Body of pancreas (tissue), 4 donors: ENCODE measurements at regions not wholly inside any gene's neighbourhood (a gene's known extent, or its start where the extent isn't known, plus 50 kb on each side); places are given as distances from the start of the nearest gene placed in this dataset.

Source experiments
- ATAC-seq: fragments of 150-250 bp; one replicate; pipeline ENCODE4 v1.9.1; 2016
- DNase-seq, 4 donors: peaks; one replicate each; pipeline ENCODE4 v3.0.0-alpha.2; 2019
- H3K27ac ChIP-seq, 4 donors: fragments of 200-600 bp; sonication (generic); 1 replicate in 3 of 4; 2 replicates in 1 of 4; pipeline versions ENCODE4 v1.5.1 to v1.6.1; 2016 to 2019; ENCODE audit warnings: mild to moderate bottlenecking in 1 of 4, mixed read lengths in 1 of 4, moderate library complexity in 1 of 4
- H3K27me3 ChIP-seq, 2 donors: fragments of 200-600 bp; sonication (generic); one replicate each; pipeline ENCODE4 v1.6.0; 2016; ENCODE audit warnings: mild to moderate bottlenecking in 1 of 2
- H3K36me3 ChIP-seq, 2 donors: fragments of 200-600 bp; sonication (generic); replicated peaks in 1 of 2; 2 replicates each; pipeline ENCODE4 v1.5.1; 2016; ENCODE audit warnings: low read depth in 2 of 2; ENCODE audit not compliant: insufficient read depth in 1 of 2
- H3K4me1 ChIP-seq: fragments of 200-600 bp; sonication (generic); one replicate; pipeline ENCODE4 v1.6.0; 2016
- H3K4me3 ChIP-seq, 2 donors: fragments of 200-600 bp; sonication (generic); 1 replicate in 1 of 2; 2 replicates in 1 of 2; pipeline ENCODE4 v1.5.1; 2016 to 2019
- H3K9me3 ChIP-seq, 3 donors: fragments of 200-600 bp; sonication (generic); 1 replicate in 2 of 3; 2 replicates in 1 of 3; pipeline ENCODE4 v1.5.1; 2016
- POLR2A ChIP-seq, 3 donors: fragments of 450-650 bp; IDR thresholded peaks; one replicate each; pipeline ENCODE4 v1.6.1; 2016; ENCODE audit warnings: antibody characterized with exemption in 3 of 3, mild to moderate bottlenecking in 2 of 3
- WGBS, 2 donors: methylation state at CpG; one replicate each; pipeline ENCODE4 v1.1.5; 2017; 5-methylcytosine and 5-hydroxymethylcytosine counted together
- intact Hi-C: fragments of 100-400 bp; cut with DNase I; formaldehyde crosslinking; loops from one replicate; pipeline ENCODE4 v1.15.1; 2023
- TF ChIP-seq, protein P1 (sequence below), 7 experiments: fragments of 450-650 bp in 4 of 7; fragments of 200-600 bp in 3 of 7; sonication (generic) in 3 of 7; IDR thresholded peaks; one replicate each; pipeline ENCODE4 v1.5.1; 2016 to 2019; ENCODE audit warnings: antibody characterized with exemption in 7 of 7

DNA sequence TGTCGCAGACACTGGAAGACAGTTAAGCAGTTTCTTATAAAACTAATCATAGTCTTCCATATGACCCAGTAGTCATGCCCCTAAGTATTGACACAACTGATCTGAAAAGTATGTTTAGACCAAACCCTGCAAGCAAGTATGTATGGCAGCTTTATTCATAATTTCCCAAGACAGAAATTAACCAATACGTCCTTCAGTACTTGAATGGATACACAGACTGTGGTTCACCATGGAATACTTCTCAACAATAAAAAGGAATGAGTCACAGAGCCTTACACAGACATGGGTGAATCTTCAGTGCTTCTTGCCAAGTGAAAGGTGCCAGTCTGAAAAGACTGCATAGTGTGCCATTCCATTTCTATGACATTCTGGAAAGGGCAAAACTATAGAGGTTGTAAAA, 50.2 kb upstream of the AKR1E2 start:
- intact Hi-C loops: loop anchor here (10.0 kb wide), 1 partner anchor 261 kb away; no protein-coding TSS in a partner anchor
- no peak for TF ChIP-seq POLR2A (IDR thresholded peaks at IDR 0.05)
- TF ChIP-seq, protein P1, sequence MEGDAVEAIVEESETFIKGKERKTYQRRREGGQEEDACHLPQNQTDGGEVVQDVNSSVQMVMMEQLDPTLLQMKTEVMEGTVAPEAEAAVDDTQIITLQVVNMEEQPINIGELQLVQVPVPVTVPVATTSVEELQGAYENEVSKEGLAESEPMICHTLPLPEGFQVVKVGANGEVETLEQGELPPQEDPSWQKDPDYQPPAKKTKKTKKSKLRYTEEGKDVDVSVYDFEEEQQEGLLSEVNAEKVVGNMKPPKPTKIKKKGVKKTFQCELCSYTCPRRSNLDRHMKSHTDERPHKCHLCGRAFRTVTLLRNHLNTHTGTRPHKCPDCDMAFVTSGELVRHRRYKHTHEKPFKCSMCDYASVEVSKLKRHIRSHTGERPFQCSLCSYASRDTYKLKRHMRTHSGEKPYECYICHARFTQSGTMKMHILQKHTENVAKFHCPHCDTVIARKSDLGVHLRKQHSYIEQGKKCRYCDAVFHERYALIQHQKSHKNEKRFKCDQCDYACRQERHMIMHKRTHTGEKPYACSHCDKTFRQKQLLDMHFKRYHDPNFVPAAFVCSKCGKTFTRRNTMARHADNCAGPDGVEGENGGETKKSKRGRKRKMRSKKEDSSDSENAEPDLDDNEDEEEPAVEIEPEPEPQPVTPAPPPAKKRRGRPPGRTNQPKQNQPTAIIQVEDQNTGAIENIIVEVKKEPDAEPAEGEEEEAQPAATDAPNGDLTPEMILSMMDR (IDR thresholded peaks at IDR 0.05): no peak
- Histone ChIP-seq H3K27ac (no peak overlapping the region), H3K36me3 (no peaks in the 10 kb centered on the region), H3K27me3 (no peaks in the 10 kb centered on the region), H3K4me1 (no peaks in the 10 kb centered on the region), H3K4me3 (no peak overlapping the region), H3K9me3 (no peaks in the 10 kb centered on the region)
- WGBS, 2 donors: 85 to 100% methylated on average over 2 of the region's 2 CpGs
- DNase-seq: no peak
- no peak for ATAC-seq

DNA sequence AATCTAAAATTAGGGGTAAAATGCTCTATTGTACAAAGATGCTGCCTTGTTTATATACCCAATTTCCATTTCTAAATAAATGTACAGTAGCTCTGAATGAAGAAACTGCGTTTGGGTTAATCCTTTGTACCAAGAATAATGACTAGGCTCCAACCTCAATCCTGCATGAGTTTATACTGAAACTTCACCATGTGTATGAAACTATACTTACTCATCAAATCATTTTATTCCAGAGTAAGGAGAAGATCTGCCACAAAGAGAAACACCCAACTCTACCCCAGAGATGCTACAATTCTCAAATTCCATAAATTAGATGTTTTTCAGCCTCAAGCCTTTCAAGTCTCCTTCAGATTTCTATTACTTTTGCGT, 53.8 kb upstream of the AKR1E2 start:
- 62% methylated on average over 2 of the region's 2 CpGs for WGBS, 2 donors
- intact Hi-C loops: loop anchor here (10.0 kb wide), 1 partner anchor 257 kb away; no protein-coding TSS in a partner anchor

DNA sequence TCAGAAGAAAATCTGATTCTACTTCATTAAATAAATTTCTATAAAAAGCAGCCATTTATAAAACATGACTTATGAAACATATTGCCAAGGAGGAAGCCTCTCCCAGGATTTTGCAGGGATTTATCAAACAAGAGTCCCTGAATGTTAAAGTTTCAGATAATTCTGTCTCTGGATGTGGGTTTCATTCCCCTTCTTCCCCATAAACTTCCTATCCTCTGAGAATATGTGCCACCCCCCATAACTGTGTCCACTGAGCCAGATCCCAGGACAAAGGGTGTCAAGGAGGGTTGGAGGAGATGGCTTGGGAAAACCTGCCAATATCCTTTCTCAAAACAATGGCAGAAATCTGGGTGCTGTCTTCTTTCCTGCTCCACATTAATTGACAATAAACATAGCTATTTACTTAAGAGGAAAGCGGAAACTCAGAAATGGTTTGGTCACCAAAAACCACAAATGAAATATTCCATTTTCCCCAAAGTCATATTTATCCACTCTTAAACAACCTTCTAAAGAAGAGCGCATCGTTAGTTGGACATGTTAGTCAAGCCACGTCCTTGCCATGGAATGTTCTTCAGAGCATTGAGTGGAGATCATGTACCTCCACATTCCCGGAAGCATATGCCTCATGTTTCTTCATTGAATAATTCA, 54.3 kb upstream of the AKR1E2 start:
- H3K4me1 ChIP-seq: no peaks in the 10 kb centered on the region
- H3K27me3 ChIP-seq: no peaks in the 10 kb centered on the region
- H3K27ac ChIP-seq: peak overlapping the region in 1 of 4 donors; percentile 78
- H3K9me3 ChIP-seq: no peaks in the 10 kb centered on the region
- no peak for TF ChIP-seq POLR2A (IDR thresholded peaks at IDR 0.05)
- TF ChIP-seq, protein P1 (IDR thresholded peaks at IDR 0.05): peak in 1 of 7 experiments; percentile 3
- DNase-seq: no peak
- no peak overlapping the region for H3K4me3 ChIP-seq
- no peak for ATAC-seq
- 57 to 67% methylated on average over 5 of the region's 5 CpGs for WGBS, 2 donors
- no peaks in the 10 kb centered on the region for H3K36me3 ChIP-seq
- intact Hi-C loops: loop anchor here (10.0 kb wide), 1 partner anchor 257 kb away; no protein-coding TSS in a partner anchor

More for the DNA sequence above, 53.8 kb upstream of the AKR1E2 start:
- ATAC-seq (no peak), DNase-seq (no peak)
- H3K4me1 ChIP-seq: no peaks in the 10 kb centered on the region
- no peaks in the 10 kb centered on the region for H3K27me3 ChIP-seq
- H3K9me3 ChIP-seq: no peaks in the 10 kb centered on the region
- no peak overlapping the region for H3K4me3 ChIP-seq
- no peak overlapping the region for H3K27ac ChIP-seq
- no peak for TF ChIP-seq POLR2A (IDR thresholded peaks at IDR 0.05)
- TF ChIP-seq, protein P1 (IDR thresholded peaks at IDR 0.05): no peak
- H3K36me3 ChIP-seq: no peaks in the 10 kb centered on the region

DNA sequence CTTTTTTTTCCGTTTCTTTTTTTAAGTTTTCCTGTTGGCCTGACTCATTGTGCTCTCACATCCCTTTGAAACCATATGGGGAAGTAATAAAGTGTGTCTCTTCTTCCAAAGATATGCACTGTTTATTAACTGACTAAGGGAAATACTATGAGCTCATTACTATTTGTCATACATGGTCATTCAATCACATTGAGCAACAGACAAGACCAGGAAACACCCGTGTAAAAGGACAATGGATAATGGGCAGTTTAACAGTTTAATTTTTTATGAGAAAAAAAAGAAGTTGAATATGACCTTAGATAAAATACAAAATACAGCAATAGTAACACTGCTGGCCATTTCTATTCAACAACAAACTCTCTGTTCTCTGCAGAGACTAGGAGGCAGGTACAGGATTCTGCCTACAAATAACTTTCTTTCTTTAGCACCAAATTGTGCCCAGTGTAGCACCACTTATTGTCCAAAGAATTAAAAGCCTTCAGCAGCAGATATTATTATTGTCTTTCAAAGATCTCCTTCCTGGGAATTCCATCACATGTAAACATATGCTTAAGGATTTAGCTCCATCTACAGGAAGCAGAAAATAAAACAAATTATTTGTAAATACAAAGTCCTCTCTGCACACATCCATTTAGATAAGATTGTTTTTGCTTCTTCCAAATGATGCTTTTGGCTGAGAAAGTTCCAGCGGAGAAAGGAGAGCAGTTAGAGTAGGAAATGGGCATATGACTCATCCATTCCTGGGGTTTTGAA, 55.0 kb upstream of the AKR1E2 start:
- Histone ChIP-seq H3K36me3 (no peaks in the 10 kb centered on the region), H3K27ac (peak overlapping the region in 2 of 4 donors; percentile 2 to 78), H3K9me3 (no peaks in the 10 kb centered on the region), H3K4me3 (no peak overlapping the region), H3K27me3 (no peaks in the 10 kb centered on the region), H3K4me1 (no peaks in the 10 kb centered on the region)
- no peak for TF ChIP-seq POLR2A (IDR thresholded peaks at IDR 0.05)
- TF ChIP-seq, protein P1 (IDR thresholded peaks at IDR 0.05): peak in 6 of 7 experiments; percentile 17 to 45 (median 34)
- ATAC-seq (peak; percentile 81), DNase-seq (no peak)
- 11 to 13% methylated on average over 3 of the region's 3 CpGs for WGBS, 2 donors
- intact Hi-C loops: loop anchor here (10.0 kb wide), 1 partner anchor 256 kb away; no protein-coding TSS in a partner anchor
